Activated naive CD4-positive, alpha-beta T cell treated with anti-CD3 and anti-CD28 coated beads, Interleukin-2, amount 50 U/mL, for 16 hours (primary cell): ENCODE measurements at regions not wholly inside any gene's neighbourhood (a gene's known extent, or its start where the extent isn't known, plus 50 kb on each side); places are given as distances from the start of the nearest gene placed in this dataset.
A peak's percentile ranks its signal among the peaks of the same experiment; 100 is the strongest.
"Not testable (repeated sequence)": the region's sequence is repeated elsewhere in the genome, so short reads cannot be mapped to it uniquely, and the experiment has no call there.

Experiments used
- DNase-seq: peaks from one replicate; pipeline ENCODE4 v3.0.0-alpha.2; 2020

DNA sequence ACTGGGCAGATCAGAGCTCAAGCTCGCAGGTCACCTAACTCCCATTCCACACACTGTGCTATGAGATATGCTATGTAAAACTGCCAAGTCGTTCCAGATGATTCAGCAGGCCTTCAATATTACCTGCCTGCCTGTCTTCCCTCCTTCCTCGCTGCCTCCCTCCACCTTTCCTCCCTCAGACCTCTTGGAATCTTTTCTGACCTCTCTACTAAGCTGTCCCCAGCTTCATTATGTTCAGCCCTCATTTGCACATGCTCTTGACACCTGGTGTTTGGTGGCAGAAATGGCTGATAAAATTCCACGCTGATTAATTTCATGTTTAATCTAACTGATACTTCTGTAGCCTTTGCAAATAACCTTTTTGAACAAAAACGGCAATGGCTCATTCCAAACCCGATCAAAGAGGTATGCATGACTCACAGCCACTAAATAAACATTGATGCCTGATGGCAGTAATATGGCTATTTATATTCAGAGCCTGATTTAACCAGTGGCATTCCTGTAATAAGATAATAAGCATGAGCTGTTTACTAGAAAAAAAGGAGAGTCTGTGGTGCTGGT is 130.8 kb upstream of the EGLN3 start:
- DNase-seq = no peak

DNA sequence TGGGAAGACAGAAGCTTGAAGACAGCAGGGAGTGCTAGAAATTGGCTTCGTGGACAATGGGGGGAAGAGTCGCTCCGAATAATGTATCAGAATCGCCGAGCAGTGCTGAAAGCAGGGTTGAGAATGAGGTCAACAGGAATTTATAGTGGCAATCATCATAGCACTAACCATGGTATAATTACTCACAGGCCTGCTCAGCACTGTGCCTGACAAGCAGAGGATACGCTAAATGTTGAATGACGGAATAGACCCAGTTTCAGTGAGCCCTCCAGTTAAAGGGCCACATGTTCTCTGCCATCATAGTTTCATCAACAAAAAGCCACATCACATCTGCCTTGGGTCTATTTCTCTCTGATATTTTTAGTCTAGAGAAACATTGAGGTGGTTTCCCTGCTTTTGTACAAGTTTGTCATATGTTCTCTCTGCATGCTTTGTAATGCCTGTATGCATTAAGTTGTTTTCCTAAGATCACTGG is 130.3 kb upstream of the EGLN3 start:
- no peak for DNase-seq

DNA sequence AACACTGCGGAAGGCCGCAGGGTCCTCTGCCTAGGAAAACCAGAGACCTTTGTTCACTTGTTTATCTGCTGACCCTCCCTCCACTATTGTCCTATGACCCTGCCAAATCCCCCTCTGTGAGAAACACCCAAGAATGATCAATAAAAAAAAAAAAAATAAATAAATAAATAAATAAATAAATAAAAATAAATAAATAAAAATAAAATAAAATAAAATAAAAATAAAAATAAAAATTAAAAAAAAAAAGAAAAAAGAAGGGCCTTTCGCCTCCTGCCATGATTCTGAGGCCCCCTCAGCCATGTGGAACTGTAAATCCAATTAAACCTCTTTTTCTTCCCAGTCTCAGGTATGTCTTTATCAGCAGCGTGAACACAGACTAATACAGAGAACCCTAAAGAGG is 128.8 kb upstream of the EGLN3 start:
- DNase-seq = not testable (repeated sequence)

DNA sequence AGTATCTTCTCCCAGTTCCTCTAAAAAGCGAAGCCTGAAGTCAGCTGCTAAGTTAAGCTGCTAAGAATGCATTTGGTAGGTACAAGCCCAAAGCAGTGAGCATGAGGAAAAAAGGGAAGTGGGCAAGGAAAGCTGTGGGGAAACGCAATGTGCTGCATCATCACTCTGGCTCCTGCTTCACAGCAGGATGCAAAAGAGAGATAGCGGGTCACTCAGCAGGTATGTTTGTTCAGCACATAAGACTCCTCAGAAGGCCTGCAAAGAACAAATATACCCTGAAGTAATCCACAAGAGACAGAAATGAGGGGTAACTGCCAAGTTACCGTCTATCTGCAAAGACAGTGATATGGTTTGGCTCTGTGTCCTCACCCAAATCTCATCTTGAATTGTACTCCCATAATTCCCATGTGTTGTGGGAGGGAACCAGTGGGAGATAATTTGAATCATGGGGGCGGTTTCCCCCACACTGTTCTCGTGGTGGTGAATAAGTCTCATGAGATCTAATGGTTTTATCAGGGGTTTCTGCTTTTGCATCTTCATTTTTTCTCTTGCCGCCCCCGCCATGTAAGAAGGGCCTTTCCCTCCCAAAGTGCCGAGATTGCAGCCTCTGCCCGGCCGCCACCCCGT is 127.4 kb upstream of the EGLN3 start:
- no peak for DNase-seq

DNA sequence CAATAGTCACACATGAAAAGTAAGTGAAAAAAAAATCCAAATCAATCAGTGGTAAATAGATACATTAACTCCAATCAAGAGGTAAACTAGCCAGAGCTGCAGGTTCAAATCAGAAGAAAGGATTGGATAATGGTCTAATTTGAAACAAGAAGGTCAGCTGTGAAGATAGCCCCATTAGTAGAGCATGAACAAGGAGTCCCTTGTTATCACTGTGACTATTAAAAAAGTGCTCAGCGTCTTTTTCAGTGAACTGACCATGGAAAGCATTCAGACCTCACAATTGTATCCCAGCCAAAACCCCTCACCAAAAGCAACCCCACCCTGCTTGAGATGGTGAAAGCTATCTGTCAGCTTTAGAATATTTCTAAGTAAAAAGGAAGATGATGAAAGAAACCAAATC is 125.0 kb upstream of the EGLN3 start:
- DNase-seq = no peak

DNA sequence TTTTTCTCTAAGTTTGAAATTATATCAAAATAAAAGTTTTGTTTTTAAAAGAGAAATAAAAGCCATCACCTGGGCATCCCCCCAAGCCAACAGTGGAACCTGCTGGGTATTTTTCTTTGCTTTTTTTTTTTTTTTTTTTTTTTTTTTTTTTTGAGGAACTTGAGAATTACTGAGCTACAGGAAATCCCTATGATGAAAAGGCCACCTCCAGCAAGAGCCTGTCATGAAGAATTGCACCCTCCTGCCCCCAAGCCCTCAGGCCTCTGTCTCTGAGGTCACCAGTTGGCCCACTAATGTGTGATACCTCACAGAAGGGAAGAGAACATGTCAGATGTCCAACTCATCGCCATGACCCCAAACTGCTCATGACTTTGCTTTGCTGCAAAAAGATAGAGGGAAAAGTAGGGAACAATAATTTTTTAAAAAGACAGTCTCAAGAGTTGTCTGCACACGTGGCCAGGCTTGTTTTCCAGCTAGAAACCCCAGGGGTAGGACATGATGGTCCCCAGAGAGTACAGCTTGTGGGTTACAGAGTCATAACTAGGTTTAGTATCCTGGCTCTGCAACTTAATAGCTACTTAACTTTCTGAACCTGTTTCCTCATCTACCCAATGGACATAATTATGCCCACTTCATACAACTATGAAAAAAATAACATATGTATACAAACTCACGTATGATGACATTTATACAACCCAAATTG is 124.3 kb upstream of the EGLN3 start:
- no peak for DNase-seq

DNA sequence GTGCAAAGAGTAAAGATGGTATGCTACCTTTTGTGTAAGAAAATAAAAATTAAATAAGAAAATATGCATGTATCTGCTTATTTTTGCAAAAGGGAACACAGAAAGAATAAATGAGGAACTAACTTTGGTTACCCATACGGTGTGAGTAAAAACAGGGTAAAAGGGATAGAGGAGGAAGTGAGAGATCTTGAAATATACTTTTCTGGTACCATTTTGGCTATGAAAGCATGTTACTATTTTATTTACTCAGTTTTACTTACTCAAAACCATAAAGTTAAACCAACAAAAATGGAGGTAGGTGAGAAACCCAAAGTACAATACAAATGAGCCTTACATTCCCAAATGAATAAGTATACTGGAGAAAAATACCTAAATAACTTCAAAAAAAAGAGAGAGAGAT is 122.0 kb upstream of the EGLN3 start:
- DNase-seq = no peak

DNA sequence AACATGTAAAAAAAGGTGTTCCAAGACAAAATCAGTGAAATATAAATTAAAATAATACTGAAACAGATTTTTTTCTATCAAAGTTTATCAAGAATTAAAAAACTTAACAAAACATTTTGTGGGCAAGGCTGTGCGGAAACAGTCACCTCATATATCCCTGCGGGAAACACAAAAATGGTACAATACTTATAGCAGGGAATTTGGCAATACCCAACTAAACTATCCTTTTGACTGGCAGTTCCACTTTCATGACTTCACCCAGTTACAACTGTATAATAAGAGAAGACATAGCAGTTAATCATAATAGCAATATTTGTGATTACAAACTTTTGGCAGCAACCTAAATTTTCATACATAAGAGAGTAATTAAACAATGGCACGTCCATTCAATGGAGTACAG is 121.5 kb upstream of the EGLN3 start:
- no peak for DNase-seq

DNA sequence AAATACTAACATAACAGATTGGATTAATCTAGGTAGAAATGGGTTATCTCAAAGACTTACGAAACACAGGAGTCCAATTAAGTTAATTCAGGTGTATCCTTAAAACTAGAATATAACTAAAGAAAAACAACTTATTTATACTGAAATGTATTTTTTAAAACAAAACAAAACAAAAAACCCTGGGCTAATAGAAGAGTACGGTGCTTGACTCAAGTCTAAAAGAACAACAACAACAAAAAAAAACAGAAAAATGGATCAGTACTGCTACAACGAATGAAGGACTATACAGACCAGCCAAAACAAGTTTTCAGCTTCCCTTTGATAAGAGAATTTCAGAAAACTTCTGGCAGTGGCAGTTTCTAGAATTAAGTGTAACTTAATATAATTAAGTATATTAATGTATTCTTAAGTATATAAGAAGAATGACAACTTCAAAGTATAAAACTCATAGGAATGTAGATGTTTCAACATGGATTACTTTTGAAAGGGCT is 120.1 kb upstream of the EGLN3 start:
- DNase-seq = no peak

DNA sequence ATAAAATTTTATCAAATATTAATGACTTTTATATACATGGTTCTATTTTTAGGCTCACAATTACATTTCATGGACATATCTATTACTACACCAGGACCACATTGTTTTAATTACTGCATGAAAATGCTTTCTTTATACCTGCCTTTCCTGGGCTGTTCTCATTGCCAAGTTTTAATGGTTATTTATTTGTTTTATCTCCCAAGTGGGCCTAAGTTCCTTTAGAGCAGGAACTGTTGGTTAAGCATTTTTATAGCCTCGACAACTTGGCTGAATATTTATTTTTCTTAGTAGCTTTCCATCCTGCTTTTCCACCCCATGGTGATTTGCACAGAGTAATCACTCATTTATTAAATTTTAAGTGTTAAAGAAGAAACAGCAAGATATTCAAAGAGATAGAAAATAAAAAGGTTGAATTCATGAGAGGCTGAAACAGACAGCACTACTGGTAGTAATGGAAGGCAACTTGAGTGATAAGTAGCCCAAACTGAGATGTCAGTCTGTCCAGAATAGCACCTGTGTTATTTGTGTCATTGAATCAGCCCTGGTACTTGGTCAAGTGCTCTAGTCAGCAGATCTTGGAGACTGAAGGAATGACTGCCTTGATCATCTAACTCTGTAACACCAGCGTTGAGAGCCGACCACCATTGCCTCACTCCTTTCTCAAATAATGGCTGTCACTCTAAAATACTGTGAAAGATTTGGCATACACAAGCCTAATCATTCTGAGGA is 119.1 kb upstream of the EGLN3 start:
- DNase-seq = no peak

DNA sequence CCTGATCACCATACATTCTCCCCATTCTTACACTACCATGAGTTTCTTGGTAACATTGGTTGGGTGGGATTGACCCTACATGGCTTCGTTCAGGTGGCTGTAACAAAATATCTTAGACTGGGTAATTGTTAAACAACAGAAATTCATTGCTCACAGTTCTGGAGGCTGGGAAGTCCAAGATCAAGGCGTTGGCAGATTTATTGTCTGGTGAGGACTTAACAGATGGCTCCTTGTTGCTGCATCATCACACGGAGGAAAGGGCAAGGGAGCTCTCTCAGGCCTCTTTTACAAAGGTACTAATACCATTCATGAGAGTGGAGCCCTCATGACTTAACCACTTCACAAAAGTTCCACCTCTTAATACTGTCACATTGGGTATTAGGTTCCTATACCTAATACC is 116.7 kb upstream of the EGLN3 start:
- no peak for DNase-seq

DNA sequence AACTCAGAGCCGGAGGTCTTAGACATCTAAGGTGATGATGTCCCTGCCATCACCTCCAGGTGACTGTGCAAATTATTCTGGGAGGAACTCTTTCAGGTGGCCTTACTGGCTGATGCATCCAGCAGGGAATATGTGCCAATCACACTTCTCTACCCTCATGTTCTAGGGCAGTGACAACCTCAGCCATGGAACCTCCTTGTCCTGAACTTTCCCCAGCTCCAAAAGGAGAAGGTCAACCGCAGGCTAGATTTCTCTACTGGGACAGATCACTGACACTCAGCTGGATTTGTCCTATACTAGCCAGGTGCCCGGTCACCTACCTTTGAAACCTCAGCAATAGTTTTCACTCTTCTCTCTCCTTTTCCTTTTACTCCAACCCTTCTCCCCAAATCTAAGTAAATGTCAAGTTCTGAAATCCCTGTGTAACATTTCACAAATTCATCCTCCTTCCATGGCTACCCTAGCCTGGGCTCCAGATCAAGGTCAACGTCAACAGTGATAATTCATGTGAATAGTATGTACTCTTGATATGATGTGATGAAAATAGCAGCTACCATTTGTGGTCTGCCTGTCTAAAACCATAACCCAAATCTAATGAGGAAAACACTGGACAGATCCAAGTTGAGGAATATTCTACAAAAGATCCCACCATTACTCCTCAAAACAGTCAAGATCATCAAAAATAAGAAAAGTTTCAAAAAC is 115.0 kb upstream of the EGLN3 start:
- DNase-seq = no peak

DNA sequence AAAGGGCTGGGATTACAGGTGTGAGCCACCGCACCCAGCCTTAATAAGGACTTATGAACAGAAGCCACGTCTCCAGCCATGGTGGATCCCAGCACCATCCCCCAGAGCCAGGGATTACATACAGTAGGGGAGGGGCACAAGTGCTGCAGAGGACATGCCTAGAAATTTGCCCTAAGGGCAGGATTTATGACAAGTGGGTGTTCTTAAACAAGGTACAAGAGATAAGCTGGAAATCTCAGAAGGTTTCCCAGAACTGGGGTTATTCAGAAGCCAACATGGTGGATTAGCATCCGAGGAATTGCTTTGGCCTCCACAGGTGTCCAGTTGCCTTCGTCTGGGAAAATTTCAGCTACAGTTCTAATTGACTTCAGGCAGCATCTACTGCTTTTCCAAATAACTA is 114.4 kb upstream of the EGLN3 start:
- DNase-seq = no peak

DNA sequence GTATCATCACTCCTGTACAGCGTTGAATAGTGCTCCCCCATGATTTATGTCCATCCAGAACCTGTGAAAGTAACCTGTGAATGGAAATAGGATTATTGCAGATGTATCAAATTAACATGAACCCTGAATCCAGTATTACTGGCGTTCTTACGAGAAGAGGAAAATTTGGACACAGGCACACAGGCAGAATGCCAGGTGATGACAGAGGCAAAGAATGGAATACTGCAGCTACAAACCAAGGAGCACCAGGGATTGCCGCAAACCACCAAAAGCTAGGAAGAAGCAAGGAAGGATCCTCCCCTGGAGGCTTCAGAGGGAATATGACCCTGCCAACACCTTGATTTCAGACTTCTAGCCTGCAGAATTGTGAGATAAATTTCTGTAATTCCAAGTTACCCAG is 113.5 kb upstream of the EGLN3 start:
- DNase-seq = no peak

DNA sequence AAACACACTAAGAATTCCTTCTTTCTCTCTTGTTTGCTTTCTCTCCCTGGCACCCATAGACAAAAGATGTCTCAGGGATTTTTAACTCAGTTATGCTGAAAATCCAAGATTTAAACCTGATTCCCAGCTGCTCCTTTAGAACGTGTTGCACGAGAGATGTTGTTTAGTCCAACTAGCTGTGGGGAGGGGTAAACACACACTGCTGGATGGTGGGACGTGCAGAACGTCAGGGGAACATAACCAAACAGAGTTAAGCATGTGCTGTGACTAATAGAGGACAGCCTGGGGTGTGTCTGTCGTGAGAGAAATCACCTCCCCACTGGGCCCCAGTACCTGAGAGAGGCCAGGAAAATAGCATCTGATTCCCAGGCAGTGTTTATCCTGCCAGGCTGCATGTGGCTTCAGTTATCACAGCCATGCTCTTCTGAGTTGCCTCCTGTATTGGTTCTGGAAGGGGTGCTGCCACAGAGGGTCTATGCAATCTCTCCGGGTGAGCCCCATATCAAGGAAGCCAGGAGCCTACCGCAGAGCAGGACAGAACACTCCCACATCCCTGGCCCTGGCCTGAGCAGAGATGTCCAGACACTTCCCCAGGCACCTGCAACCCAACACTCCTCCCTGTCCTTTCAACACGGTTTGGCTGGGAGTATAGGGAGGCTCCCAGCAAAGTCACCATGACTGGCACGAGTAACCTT is 112.7 kb upstream of the EGLN3 start:
- DNase-seq = no peak

DNA sequence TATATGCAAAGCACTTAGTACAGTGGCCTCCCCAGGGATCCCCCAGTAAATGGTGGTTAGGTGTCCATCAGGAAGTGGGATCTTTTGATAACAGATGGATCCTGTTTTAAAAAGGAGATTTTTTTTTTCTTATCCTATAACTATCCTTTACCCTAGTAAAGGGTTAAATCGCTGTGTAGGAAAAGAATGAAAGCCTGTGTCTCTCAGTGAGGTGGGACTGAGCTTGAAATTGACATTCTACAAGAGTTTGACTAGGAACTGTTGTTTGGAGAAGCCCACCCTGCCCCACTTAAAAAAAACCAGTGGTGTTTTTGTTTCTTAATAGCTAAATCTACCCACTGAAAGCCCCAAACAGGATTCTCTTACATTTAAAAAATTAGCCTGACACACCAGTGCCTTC is 112.2 kb upstream of the EGLN3 start:
- no peak for DNase-seq

DNA sequence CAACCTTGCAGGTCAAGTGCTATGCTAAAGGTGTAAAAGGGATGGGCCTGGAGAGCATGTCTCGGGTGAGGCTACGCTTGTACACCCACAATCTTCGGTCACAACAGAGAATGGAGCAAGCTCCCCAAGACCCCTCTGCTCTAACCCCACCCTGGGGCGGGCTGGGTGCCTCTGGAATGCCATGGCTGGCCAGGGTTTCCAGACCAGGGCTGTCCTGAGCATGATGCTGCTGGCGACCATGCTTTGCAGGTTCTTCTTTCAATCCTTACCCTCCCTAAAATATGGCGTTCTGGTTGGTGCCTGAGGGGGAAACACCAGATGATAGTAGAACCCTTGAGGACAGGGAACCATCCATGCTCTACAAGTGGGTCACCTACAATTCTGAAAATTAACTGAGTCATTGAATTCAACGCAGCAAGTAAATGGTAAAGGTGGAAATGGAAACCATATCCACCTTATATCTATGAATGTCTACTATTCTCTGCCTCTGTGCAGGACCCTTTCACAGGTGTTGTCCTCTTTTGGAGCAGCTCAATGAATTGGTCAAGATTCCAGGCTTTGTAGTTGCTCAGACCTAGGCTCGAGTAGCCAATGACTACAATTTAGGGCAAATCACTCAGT is 111.6 kb upstream of the EGLN3 start:
- DNase-seq = no peak

DNA sequence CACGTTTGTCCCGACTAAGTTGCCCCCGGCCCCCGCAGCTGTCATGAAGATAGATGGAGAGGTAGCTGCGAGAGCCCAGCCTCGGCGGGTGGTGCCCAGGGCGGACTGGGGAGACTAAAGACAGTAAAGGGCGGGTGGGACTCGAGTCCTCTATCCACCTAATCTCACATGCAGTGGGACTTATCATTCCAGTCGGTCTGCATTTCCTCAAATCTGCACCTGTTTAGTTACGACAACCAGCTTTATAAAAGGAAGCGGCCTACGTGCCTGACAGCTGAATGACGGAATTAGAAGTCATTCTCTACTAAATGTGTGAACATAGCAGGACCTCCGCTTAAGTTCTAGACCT is 109.8 kb upstream of the EGLN3 start:
- DNase-seq = no peak

DNA sequence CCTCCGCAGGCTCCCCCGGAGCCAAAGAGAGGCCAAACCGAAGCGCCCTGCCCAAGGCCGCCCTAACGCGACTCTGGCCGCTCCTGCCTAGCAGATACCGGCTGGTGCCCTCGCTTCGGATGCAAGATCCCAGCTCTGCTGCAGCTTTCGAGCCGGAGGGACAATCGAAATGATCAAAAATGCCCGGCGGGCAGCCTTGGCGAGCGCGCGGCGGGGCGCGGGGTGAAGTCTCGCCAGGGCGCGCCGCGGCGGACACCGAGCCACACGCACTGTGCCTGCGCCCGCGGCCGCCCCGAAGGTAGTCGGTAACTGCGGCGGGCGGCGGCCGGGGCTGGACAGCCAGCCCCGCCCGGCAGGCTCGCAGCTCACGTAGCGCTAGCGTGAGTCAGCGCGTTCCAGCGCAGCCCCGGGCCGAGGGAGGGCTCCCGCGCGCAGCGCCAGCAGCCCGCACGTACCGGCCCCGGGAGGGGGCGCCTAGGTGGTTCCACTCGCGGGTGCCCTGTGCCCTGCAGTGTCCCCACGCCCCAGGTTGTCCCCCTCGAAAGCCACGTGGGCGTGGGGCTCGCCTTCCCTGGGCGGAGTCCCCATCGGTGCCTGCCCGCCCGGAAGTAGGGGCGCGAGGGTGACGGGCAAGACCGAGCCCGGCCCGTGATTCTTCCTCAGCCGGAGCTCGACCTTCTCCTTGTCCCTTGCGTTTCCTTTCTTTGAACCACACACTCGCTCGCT is 109.2 kb upstream of the EGLN3 start:
- peak; percentile 53 for DNase-seq

DNA sequence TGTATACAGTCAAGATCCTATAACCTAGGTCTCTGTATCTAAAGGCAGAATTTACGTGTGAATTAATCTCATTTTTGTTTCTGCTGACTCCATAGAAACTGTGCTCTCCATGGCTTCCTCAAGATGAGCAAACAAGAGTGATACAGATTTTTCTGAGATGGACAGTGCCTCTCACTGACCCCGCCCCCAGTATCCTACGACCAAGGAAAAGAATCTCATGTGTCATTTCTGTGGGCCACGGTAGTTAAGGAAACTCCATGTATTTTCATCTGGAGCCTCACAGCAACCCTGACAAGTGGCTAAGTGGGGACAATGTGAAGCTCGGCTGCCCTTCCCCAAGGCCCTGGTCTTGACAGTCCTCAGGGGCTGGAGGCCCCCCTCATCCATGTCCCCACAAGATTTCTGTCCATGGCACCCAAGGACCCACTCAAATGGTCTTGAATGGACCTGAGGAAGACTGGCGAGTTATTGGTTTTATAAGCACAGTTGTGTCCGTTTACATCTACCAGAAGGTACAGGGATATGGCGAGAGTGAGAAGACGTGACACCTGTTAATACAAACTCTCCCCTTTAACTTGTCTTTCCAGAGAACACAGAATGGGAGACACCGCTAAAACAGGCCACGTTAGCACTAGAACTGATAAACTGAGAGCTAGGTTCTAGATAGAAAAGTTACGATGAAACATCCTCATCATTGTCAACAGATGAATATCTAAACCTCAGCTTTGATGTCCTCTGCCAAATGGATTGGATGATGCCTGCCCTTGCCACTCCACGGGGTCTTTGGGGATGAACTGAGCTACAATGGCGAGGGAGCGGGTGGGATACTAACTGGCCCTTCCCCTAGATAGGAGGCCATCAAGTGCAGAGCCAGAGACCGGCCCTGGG is 108.4 kb upstream of the EGLN3 start:
- DNase-seq = no peak
